GM13977 (cell line): ENCODE measurements at regions not wholly inside any gene's neighbourhood (a gene's known extent, or its start where the extent isn't known, plus 50 kb on each side); places are given as distances from the start of the nearest gene placed in this dataset.

Source experiments
- DNase-seq: peaks from one replicate; pipeline ENCODE4 v3.0.0; 2012; ENCODE audit warnings: low spot score
- CTCF ChIP-seq: IDR thresholded peaks from 2 replicates; pipeline ENCODE4 v1.5.1; 2012; ENCODE audit warnings: mild to moderate bottlenecking, control low read depth; ENCODE audit not compliant: insufficient read depth; ENCODE audit errors: extremely low read depth, missing control alignments
- in situ Hi-C: fragments of 300-500 bp; cut with MboI; formaldehyde crosslinking; loops from one replicate; pipeline ENCODE4 v1.12.0; 2022; ENCODE audit warnings: low sequenced_read_pairs, low pct_unique_long_range_greater_than_20kb, mixed read lengths, inconsistent platforms; ENCODE audit not compliant: unreplicated experiment

DNA sequence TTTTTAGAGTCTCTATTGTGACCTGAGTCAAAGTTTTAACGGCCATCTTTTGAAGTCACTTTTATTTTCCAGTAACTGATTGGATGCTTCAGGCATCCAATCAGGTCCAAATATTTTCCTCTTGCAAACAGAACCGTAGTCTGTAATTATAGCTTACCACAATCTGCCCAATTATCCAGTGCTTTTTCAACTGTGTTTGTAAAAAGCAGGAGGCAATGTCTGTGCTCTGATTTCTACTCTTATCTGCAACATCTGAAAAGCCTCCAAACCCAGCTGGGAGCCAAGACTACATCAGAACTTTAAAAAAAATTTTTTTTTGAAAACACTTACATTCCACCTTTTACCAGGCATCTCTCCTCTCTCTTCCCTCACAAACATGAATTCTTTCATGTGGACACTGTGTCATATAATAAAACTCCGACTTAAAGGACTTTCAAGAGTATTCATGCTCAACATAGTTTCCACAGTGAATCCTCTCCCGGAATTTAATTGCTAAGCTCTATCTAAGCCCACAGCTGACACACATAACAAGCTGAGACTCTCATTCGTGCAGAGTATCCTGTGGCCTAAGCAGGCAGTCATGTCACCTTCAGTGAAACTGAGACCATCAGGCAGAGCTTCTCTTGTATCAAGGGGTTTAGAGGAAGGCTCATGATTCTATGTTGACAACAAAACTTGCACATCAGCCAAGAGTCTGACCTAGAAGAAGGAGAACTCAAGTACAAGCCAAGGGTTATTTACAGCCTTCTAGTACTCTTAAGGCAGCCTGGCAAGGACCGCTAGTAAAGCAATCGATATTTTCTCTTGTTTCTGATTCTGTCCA lies 272.7 kb downstream of the TLE1 start:
- TF ChIP-seq CTCF: no peak
- DNase-seq: no peak
- in situ Hi-C loops: no loop called here

DNA sequence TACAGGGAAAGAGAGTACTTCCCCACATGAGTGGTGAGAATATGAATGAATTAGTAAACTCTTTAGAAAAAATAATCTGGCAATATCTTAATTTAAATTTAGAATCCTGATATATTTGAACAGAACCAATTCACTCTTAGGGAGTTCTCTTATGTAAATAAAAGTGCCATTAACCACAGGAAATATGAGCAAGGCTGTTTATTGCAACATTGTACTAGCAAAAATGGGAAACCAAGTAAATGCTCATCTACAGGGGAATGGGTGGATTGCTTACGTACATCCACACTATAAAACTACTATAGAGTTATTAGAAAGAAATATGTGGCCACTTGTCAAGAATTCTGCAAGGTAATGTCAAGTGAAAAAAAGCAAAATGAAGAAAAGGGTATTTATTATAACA lies 274.5 kb downstream of the TLE1 start:
- in situ Hi-C loops: no loop called here
- no peak for DNase-seq
- TF ChIP-seq CTCF: no peak

DNA sequence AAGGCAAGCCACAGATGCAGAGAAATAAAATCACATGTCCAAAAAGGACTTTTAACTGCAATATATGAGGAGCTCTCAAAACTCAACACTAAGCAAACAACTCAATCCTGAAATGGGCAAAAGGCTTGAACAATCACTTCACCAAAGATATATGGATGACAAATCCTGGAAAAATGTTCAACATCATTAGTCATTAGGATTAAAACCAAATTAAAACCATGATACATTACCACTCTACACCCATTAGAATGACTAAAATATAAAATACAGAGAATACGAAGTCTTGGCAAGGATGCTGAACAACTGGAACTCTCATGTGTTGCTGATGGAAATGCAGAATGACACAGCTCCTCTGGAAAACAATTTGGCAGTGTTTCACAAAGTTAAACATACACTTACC lies 277.4 kb downstream of the TLE1 start:
- no peak for DNase-seq
- in situ Hi-C loops: no loop called here
- no peak for TF ChIP-seq CTCF

DNA sequence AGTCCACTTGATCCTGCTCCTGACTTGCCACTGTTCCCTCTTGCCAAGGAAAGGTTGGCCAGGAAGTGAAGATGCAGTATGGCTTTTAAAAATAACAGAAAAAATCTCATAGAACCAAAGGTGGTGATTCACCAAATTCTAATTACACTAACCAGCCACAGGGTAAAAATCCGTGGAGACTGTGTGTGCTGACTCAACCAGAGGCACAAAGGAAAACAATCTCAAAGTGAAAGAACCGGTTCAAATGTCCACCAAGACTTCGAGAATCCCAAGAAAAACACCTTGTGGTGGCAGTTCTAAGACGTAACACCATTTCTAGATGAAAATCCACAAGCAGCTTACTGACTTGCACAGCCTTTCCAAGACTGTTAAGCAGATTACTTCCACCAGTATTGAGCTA lies 279.1 kb downstream of the TLE1 start:
- DNase-seq: no peak
- in situ Hi-C loops: no loop called here
- no peak for TF ChIP-seq CTCF

GRCh38 chr9:81408951-81409350 lies 280.4 kb downstream of the TLE1 start:
- DNase-seq: no peak
- no peak for TF ChIP-seq CTCF
- in situ Hi-C loops: no loop called here

- DNase-seq: no peak
- TF ChIP-seq CTCF: no peak
- in situ Hi-C loops: no loop called here
Measured at GRCh38 chr9:81404931-81405598, 284.3 kb downstream of the TLE1 start.
